IMR-90 (cell line): ENCODE measurements at regions not wholly inside any gene's neighbourhood (a gene's known extent, or its start where the extent isn't known, plus 50 kb on each side); places are given as distances from the start of the nearest gene placed in this dataset.

ENCODE experiments used
- CEBPB ChIP-seq: IDR thresholded peaks from 2 replicates; pipeline ENCODE4 v1.6.1; 2012; ENCODE audit warnings: low read depth, low read length, improper control_type of control experiment
- MAFK ChIP-seq: IDR thresholded peaks from 2 replicates; pipeline ENCODE4 v1.6.1; 2012; ENCODE audit warnings: low read depth, low read length, improper control_type of control experiment
- MXI1 ChIP-seq: IDR thresholded peaks from 2 replicates; pipeline ENCODE4 v1.6.1; 2012; ENCODE audit warnings: low read depth, mild to moderate bottlenecking, low read length, moderate library complexity, borderline replicate concordance
- POLR2A ChIP-seq: IDR thresholded peaks from 2 replicates; pipeline ENCODE4 v1.6.1; 2012; ENCODE audit warnings: mild to moderate bottlenecking, low read depth, low read length
- RCOR1 ChIP-seq: IDR thresholded peaks from 2 replicates; pipeline ENCODE4 v1.6.1; 2012; ENCODE audit warnings: mild to moderate bottlenecking, low read length, improper control_type of control experiment; ENCODE audit not compliant: insufficient replicate concordance
- RFX5 ChIP-seq: IDR thresholded peaks from 2 replicates; pipeline ENCODE4 v1.8.0; 2012; ENCODE audit warnings: low read depth, mild to moderate bottlenecking, low read length, moderate library complexity
- TF ChIP-seq, protein P1 (sequence below): conservative IDR thresholded peaks from 2 replicates; pipeline ENCODE4 v1.5.1; 2012; ENCODE audit warnings: mild to moderate bottlenecking, low read depth, low read length, improper control_type of control experiment
- TF ChIP-seq, protein P2 (sequence below): fragments of 150-350 bp; IDR thresholded peaks from 2 replicates; pipeline ENCODE4 v1.6.1; 2017; ENCODE audit warnings: mild to moderate bottlenecking, antibody characterized with exemption, low read length, low read depth

DNA sequence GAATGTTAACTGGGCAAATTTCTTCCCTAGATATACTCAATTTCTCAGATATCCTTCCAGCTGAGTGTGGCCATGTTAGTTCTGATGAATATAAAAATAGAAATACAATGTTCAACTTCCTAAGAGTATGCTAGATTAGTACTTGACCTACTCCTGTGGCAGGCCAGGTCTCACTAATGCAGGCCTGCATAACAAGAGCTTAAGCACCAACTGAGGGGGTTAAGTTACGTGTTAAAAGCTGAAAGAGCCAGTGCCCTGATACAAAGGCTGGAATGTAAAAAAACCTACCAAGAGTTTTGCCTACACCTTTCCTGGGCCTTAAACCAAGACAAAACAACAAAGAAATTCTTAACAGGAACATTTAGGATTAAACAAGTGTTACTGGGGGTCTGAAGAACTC lies 102.8 kb downstream of the MRPS30 start:
- TF ChIP-seq, protein P1, sequence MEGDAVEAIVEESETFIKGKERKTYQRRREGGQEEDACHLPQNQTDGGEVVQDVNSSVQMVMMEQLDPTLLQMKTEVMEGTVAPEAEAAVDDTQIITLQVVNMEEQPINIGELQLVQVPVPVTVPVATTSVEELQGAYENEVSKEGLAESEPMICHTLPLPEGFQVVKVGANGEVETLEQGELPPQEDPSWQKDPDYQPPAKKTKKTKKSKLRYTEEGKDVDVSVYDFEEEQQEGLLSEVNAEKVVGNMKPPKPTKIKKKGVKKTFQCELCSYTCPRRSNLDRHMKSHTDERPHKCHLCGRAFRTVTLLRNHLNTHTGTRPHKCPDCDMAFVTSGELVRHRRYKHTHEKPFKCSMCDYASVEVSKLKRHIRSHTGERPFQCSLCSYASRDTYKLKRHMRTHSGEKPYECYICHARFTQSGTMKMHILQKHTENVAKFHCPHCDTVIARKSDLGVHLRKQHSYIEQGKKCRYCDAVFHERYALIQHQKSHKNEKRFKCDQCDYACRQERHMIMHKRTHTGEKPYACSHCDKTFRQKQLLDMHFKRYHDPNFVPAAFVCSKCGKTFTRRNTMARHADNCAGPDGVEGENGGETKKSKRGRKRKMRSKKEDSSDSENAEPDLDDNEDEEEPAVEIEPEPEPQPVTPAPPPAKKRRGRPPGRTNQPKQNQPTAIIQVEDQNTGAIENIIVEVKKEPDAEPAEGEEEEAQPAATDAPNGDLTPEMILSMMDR, result no peak
- TF ChIP-seq CEBPB (no peak), POLR2A (no peak), RFX5 (no peak), MXI1 (no peak), RCOR1 (no peak), MAFK (no peak)
- TF ChIP-seq, protein P2, sequence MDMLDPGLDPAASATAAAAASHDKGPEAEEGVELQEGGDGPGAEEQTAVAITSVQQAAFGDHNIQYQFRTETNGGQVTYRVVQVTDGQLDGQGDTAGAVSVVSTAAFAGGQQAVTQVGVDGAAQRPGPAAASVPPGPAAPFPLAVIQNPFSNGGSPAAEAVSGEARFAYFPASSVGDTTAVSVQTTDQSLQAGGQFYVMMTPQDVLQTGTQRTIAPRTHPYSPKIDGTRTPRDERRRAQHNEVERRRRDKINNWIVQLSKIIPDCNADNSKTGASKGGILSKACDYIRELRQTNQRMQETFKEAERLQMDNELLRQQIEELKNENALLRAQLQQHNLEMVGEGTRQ, result no peak
